Glomerular visceral epithelial cell (primary cell): ENCODE measurements at regions not wholly inside any gene's neighbourhood (a gene's known extent, or its start where the extent isn't known, plus 50 kb on each side); places are given as distances from the start of the nearest gene placed in this dataset.

Experiments used
- DNase-seq: peaks from one replicate; pipeline ENCODE4 v3.0.0-alpha.2; 2016; ENCODE audit errors: extremely low spot score

DNA sequence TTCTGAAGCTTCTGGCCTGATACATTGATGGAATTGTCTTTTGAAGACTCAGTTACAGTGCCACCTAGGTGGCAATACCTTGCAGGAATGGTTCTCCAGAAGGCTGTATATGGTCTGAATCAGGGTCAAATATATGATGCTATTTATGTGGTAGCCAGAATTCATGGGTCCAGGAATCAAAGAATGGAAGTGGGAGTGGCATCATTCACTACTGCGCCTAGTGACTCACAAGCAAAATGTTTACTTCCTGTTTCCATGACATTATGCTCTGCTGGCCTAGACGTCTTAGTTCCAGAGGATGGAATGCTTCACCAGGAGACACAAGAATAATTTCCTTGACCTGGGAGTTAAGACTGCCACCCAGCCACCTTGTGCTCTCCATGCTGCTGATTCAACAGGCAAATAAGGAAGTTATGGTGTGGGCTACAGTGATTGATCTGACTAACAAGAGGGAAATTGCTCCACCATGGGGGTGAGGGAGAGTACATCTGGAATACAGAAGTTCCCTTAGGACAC, 491.8 kb downstream of the ETS1 start:
- DNase-seq, result peak; percentile 48

GRCh38 chr11:128093689-128094088, 493.7 kb downstream of the ETS1 start:
- no peak for DNase-seq

GRCh38 chr11:128089962-128090361, 497.4 kb downstream of the ETS1 start:
- no peak for DNase-seq

GRCh38 chr11:128086794-128087193, 500.6 kb downstream of the ETS1 start:
- no peak for DNase-seq

- DNase-seq, result no peak
Measured at GRCh38 chr11:128085276-128085675, 502.1 kb downstream of the ETS1 start.

- no peak for DNase-seq
Measured at GRCh38 chr11:128082574-128082973, 504.8 kb downstream of the ETS1 start.

- no peak for DNase-seq
Measured at GRCh38 chr11:128069665-128070064, 517.7 kb downstream of the ETS1 start.

- DNase-seq, result no peak
Measured at GRCh38 chr11:128067780-128068179, 519.6 kb downstream of the ETS1 start.

- DNase-seq, result no peak
Measured at GRCh38 chr11:128066399-128066798, 521.0 kb downstream of the ETS1 start.

GRCh38 chr11:128061281-128061871, 526.0 kb downstream of the ETS1 start:
- DNase-seq, result no peak

GRCh38 chr11:128058580-128059208, 528.7 kb downstream of the ETS1 start:
- no peak for DNase-seq

DNA sequence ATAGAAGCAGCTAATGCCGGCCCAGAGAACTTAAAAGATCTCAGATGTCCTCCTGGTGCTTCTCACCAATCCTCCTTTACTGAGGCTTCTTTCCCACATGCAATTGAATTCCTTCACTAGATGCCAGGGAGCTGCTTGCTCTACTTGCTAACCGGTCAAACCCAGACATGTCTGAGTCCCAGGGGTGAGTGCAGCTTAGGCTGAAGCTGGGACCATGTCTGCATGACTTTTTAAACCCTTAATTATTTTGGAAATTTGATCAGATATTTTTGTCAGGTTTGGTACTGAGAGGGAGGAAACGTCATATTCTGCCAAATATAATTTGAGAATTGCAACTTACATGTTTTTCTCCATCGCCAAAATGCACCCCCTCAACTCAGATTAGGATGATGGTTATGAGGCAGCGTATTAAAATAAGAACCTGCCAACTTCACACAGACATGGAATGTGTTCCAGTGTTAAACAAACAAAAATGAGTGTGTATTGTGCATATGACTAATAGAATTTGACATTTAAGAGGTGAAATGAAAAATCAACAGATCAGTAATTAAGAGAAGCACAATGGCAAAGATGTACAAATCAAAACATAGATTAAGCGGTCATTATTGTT, 529.5 kb downstream of the ETS1 start:
- no peak for DNase-seq

GRCh38 chr11:128055576-128056217, 531.7 kb downstream of the ETS1 start:
- DNase-seq, result no peak

DNA sequence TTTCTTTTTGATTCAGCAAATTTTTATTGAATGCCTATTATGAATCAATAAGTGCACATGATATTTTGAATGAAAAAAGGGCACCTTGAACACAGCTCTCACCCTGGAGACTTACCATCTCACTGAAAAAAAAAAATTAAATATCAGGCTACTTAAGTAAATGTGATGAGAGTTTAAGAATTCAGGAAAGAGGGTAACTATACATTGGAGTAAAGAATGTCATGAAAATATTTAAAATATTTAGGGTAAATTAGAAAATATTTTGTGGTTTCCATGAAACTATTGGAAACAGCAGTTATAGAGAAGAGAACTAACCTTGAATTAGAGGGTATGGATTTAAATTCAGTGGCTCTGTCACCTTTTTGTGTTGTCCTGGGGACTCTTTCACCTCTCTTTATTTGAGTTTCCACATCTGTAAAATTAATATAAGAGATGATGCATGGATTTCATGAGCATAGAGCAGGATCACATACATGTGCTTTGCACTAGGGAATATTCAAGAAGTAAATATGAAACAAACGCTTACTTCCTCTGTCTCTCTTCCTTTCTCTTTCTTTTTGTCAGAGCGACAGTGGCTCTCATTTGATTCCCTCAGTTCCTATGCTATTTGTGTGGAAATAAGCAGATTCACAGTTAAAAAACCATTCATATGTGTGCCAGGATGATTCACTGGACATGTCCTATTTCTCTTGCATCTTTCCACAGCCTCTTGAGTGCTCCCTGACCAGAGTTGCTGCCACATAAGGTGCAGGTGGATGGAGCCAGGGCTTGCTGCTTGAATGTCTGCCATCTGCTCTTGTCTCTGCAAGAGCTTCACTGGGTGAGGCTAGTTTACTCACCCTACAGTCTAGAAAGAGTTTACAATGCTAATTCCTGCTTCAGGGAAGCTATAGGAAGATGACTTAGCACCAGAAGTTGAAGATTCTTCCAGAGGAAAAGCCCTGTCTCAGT, 533.1 kb downstream of the ETS1 start:
- DNase-seq, result no peak

DNA sequence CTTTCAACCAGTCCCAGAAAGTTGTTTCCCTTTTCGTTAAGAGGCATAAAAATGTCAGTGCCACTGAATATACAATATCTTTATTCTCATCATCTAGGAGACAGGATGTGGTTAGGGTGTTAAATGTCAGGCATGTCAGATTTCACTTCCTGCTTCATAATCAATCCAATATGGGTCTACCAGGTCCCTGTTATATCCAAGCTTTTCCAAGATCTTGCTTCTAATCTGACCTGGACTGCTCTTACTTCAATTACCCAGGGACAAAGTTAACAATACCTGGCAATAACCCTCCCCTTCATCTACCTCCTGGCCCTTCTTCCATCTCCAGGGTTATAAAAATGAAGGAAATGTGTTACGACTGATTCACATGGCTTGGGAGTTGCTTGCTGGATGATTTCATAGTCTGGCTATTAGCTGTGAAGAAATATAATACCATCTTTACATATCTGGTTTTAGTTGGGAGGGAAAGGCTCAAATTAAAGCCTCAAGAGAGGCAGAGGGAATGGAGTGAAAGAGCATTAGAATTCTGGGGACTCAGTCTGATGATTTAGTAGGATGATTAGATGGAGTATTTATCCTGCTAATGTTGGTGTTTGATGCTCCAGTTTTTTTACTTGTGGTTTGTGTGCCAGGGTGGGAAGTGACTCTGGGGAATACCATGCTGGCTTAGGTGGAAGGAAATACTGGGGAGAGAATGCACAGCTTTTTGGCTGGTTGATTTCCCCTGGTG, 534.3 kb downstream of the ETS1 start:
- peak; percentile 61 for DNase-seq

GRCh38 chr11:128048121-128048520, 539.2 kb downstream of the ETS1 start:
- DNase-seq, result peak; percentile 53

GRCh38 chr11:128047026-128047425, 540.3 kb downstream of the ETS1 start:
- no peak for DNase-seq

DNA sequence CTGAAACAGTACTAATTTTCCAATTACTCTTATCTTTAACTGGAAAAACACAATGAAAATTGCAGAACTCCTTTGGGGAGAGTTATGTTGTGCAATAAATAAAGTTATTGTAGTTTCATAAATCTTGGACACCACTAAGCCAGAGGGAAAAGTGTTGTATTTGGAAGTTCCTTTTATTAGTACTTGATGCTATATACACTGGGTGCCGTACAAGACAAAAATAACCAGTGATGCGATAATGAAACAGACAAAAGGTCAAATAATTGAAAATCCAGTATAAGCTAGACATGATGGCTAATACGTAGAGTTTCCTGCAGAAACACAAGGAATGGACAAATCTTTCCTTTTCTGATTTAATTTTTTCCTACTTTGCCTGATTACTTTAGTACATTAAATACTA, 541.1 kb downstream of the ETS1 start:
- no peak for DNase-seq

GRCh38 chr11:128045094-128045725, 542.1 kb downstream of the ETS1 start:
- DNase-seq, result no peak

GRCh38 chr11:128042290-128042751, 545.0 kb downstream of the ETS1 start:
- DNase-seq, result peak; percentile 13
